HG03060 (cell line): ENCODE measurements at regions not wholly inside any gene's neighbourhood (a gene's known extent, or its start where the extent isn't known, plus 50 kb on each side); places are given as distances from the start of the nearest gene placed in this dataset.
"Not testable (repeated sequence)": the region's sequence is repeated elsewhere in the genome, so short reads cannot be mapped to it uniquely, and the experiment has no call there.

Experiments used
- ATAC-seq: cut with Tn5 transposase; IDR thresholded peaks from one replicate; pipeline ENCODE4 v1.9.1; 2021; ENCODE audit warnings: low read depth, moderate number of reproducible peaks; ENCODE audit not compliant: unreplicated experiment

- no peak for ATAC-seq
These were observed 277.1 kb downstream of the TCERG1L start for GRCh38 chr10:131034451-131034850.

DNA sequence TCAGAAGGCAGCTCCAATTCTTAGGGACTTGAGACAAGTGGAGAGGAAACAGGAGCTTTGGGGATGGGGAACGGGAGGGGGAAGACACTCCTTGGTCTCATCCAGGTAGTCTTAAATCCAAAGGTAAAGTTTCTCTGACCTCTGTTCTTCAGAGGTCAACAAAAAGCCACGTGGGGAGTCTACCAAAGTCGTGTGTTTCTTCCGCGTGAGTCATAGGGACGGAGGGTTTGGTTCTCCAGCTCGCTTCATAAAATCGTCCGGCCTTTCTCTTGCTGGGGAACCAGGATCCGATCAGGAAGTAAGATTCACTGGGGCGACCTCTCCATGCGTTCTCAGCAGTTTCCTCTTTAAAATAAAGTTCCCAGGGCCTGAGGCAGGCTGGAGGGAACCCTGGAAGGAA, 275.7 kb downstream of the TCERG1L start:
- no peak for ATAC-seq

GRCh38 chr10:131038056-131038455, 273.5 kb downstream of the TCERG1L start:
- ATAC-seq, result no peak

DNA sequence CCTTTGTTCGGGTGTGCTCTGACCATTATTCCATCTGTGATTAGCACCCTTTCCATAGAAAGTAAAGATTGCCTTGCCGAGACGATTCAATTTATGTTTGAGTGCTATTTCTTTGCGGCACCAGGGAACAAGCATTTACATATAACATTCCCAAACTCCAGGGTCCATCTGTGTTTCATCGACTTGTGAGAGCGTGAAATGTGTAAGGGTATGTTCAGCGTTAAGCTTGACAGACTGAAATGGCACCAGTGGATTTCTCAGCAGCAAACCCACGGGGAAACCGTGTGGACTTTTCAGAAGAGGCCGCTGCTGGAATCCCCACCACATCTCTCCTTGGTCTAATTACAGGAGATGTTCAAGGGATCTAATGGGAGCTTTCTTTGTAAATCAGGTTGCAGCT, 270.5 kb downstream of the TCERG1L start:
- no peak for ATAC-seq

- no peak for ATAC-seq
These were observed 270.1 kb downstream of the TCERG1L start for GRCh38 chr10:131041441-131041840.

DNA sequence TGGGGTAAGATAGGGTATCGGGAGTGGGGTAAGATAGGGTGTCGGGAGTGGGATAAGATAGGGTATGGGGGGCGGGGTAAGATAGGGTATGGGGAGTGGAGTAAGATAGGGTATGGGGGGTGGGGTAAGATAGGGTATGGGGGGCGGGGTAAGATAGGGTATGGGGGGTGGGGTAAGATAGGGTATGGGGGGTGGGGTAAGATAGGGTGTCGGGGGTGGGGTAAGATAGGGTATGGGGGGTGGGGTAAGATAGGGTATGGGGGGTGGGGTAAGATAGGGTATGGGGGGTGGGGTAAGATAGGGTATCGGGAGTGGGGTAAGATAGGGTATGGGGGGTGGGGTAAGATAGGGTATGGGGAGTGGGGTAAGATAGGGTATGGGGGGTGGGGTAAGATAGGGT, 269.5 kb downstream of the TCERG1L start:
- ATAC-seq, result not testable (repeated sequence)
